ENCODE measurements at regions not wholly inside any gene's neighbourhood (a gene's known extent, or its start where the extent isn't known, plus 50 kb on each side); places are given as distances from the start of the nearest gene placed in this dataset.

DNA sequence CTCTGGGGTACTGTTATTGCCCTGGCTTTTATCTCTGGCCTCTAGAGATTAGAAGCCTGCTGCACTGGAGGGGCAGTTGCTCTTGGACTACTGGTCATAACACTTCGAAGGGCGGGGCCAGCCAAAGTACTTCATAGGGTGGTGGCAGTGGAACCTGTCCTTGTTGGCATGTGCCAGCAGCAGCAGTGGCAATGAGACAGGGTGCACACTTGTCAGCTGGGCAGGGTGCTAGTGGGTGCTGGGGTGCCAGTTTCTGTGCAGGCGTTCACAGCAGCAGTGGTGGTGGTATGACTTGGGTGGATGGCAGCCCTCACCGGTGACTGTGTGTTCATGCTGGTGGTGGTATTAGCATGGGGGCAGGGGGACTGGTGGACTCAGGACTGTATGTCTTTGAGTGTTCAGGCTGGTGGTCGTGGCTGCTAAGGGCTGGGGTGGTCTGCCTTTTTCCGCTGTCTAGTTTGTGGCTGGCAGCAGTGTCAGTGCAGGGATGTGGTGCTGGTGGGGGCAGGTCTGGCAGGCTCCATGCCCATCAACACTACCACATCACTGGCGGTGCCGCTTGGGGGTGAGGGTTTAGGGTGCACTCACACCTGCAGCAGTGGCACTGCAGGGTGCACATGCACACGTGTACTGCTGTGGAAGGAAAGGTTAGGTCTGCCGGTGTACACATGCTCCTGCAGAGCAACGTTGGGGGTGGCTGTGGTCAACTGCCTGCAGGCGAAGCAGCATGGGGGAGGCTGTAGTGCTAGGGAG is 176.1 kb upstream of the CDC14C start:
- H3K27me3 Mint-ChIP-seq (ENCODE audit: insufficient read depth): no peaks in the 10 kb centered on the region

DNA sequence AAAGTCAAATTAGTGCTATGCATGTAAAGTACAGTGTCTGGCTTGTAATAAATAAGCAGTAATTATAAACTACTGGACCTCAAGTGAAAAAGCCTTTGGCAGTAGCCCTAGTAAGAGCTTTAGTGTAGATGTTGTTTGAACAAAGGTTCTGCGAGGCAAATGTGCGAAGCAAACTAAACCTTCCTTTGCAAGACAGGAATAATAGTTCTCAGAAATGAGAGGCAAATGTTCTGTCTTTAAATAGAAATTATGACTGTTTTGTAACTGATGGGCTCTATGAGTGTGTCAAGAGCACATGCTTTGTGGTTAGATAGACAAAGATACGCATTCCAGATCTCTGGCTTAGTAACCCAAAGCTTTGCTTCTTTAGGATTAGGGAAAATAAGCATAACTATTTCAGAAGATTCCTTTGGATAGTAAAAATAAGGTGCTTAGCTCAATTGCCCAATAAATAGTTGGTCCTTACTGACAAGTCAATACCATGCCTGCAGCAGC is 169.2 kb upstream of the CDC14C start:
- H3K27ac ChIP-seq (ENCODE audit: low read depth, low read length): no peak overlapping the region
- H3K4me1 ChIP-seq (ENCODE audit: control insufficient read depth, insufficient read depth, low read length): no peaks in the 10 kb centered on the region
- WGBS, 2 experiments (ENCODE audit: insufficient coverage in 1 of 2, insufficient read length in 1 of 2): 83 to 89% methylated on average over 3 of the region's 3 CpGs
- H3K4me3 Mint-ChIP-seq: no peak overlapping the region
- H3K36me3 ChIP-seq (ENCODE audit: control insufficient read depth, insufficient read depth, low read length): no peaks in the 10 kb centered on the region
- H3K4me1 Mint-ChIP-seq: no peaks in the 10 kb centered on the region
- TF ChIP-seq, protein P1, sequence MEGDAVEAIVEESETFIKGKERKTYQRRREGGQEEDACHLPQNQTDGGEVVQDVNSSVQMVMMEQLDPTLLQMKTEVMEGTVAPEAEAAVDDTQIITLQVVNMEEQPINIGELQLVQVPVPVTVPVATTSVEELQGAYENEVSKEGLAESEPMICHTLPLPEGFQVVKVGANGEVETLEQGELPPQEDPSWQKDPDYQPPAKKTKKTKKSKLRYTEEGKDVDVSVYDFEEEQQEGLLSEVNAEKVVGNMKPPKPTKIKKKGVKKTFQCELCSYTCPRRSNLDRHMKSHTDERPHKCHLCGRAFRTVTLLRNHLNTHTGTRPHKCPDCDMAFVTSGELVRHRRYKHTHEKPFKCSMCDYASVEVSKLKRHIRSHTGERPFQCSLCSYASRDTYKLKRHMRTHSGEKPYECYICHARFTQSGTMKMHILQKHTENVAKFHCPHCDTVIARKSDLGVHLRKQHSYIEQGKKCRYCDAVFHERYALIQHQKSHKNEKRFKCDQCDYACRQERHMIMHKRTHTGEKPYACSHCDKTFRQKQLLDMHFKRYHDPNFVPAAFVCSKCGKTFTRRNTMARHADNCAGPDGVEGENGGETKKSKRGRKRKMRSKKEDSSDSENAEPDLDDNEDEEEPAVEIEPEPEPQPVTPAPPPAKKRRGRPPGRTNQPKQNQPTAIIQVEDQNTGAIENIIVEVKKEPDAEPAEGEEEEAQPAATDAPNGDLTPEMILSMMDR (conservative IDR thresholded peaks at IDR 0.05): no peak
- peaks cover 2% of the 10 kb centered on the region for H3K9me3 Mint-ChIP-seq
- H3K27me3 Mint-ChIP-seq (ENCODE audit: insufficient read depth): no peaks in the 10 kb centered on the region
- DNase-seq: no peak
- H3K27me3 ChIP-seq (ENCODE audit: control insufficient read depth, insufficient read depth, low read length, poor library complexity, severe bottlenecking): no peaks in the 10 kb centered on the region
- H3K36me3 Mint-ChIP-seq (ENCODE audit: low read depth): no peaks in the 10 kb centered on the region
- no peak overlapping the region for H3K4me3 ChIP-seq (ENCODE audit: low read length)
- no peaks in the 10 kb centered on the region for H3K9me3 ChIP-seq (ENCODE audit: control insufficient read depth, low read length)
- H3K9ac ChIP-seq (ENCODE audit: extremely low read depth, low read length, poor library complexity, severe bottlenecking): no peak overlapping the region
- no peak overlapping the region for H3K27ac Mint-ChIP-seq

More for the DNA sequence above, 176.1 kb upstream of the CDC14C start:
- Histone ChIP-seq H3K27ac (ENCODE audit: low read depth, low read length) (no peak overlapping the region), H3K27me3 (ENCODE audit: control insufficient read depth, insufficient read depth, low read length, poor library complexity, severe bottlenecking) (no peaks in the 10 kb centered on the region), H3K36me3 (ENCODE audit: control insufficient read depth, insufficient read depth, low read length) (no peaks in the 10 kb centered on the region), H3K9me3 (ENCODE audit: control insufficient read depth, low read length) (no peaks in the 10 kb centered on the region), H3K9ac (ENCODE audit: extremely low read depth, low read length, poor library complexity, severe bottlenecking) (no peak overlapping the region), H3K4me1 (ENCODE audit: control insufficient read depth, insufficient read depth, low read length) (no peaks in the 10 kb centered on the region), H3K4me3 (ENCODE audit: low read length) (no peak overlapping the region)
- TF ChIP-seq, protein P1 (conservative IDR thresholded peaks at IDR 0.05): no peak
- Mint-ChIP-seq H3K4me3 (no peak overlapping the region), H3K9me3 (no peaks in the 10 kb centered on the region), H3K27ac (no peak overlapping the region), H3K4me1 (no peaks in the 10 kb centered on the region), H3K36me3 (ENCODE audit: low read depth) (no peaks in the 10 kb centered on the region)
- DNase-seq: no peak
- 92 to 95% methylated on average over 4 to 12 of the region's 12 CpGs for WGBS, 2 experiments (ENCODE audit: insufficient coverage in 1 of 2, insufficient read length in 1 of 2)

GRCh38 chr7:48759431-48760080 is 164.8 kb upstream of the CDC14C start:
- Mint-ChIP-seq H3K36me3 (ENCODE audit: low read depth) (no peaks in the 10 kb centered on the region), H3K27ac (no peak overlapping the region), H3K4me3 (no peak overlapping the region), H3K9me3 (peaks cover 2% of the 10 kb centered on the region), H3K27me3 (ENCODE audit: insufficient read depth) (no peaks in the 10 kb centered on the region), H3K4me1 (peaks cover 6% of the 10 kb centered on the region)
- H3K27me3 ChIP-seq (ENCODE audit: control insufficient read depth, insufficient read depth, low read length, poor library complexity, severe bottlenecking): no peaks in the 10 kb centered on the region
- no peaks in the 10 kb centered on the region for H3K36me3 ChIP-seq (ENCODE audit: control insufficient read depth, insufficient read depth, low read length)
- H3K4me1 ChIP-seq (ENCODE audit: control insufficient read depth, insufficient read depth, low read length): no peaks in the 10 kb centered on the region
- H3K9ac ChIP-seq (ENCODE audit: extremely low read depth, low read length, poor library complexity, severe bottlenecking): no peak overlapping the region
- H3K4me3 ChIP-seq (ENCODE audit: low read length): no peak overlapping the region
- H3K9me3 ChIP-seq (ENCODE audit: control insufficient read depth, low read length): no peaks in the 10 kb centered on the region
- 0% methylated on average over 1 of the region's 1 CpG for WGBS, 2 experiments (ENCODE audit: insufficient coverage in 1 of 2, insufficient read length in 1 of 2)
- H3K27ac ChIP-seq (ENCODE audit: low read depth, low read length): no peak overlapping the region
- DNase-seq: no peak
- TF ChIP-seq, protein P1 (conservative IDR thresholded peaks at IDR 0.05): no peak

Data from endodermal cell (in vitro differentiated cells).